HG03460 (cell line): ENCODE measurements at regions not wholly inside any gene's neighbourhood (a gene's known extent, or its start where the extent isn't known, plus 50 kb on each side); places are given as distances from the start of the nearest gene placed in this dataset.

Source experiments
- ATAC-seq: cut with Tn5 transposase; IDR thresholded peaks from one replicate; pipeline ENCODE4 v1.9.1; 2021; ENCODE audit not compliant: unreplicated experiment

DNA sequence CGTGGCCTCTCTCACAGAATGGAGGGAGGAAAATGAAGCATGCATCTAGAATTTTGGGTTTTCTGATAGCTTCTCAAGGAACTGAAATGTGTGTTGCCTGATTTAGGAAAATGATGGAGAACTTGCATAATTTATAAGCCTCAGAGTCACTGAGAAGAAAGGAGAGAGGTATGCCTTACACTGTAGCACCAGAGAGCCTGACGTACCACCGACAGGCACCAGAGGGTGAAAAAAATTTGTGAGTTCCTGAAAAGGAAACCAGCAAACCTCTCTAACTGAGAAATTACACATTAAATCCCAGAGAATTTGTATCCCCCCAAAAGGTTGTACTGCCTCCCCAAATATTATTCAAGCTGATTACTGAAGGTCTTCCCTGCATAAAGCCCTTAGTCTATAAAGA is 915.3 kb upstream of the SLITRK6 start:
- no peak for ATAC-seq

GRCh38 chr13:86725105-86725504 is 925.9 kb upstream of the SLITRK6 start:
- ATAC-seq = no peak

DNA sequence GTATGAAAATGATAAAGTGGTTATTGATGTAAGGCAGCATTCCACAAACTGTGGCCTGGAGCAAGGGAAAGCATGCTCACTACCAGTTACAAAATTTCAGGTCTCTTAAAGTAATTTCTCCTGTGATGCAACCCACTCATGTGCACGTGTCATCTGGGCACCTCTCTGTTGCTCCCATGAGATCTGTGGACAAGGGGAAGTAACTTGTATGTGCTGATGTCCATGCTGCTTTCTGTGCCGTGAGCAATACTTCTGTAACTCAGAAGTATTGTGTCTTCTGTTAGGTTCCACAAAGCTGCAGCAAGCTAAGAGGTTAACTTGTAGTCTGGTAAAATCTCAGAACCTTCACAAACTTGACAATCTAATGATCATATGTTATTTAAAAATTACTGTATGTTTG is 930.0 kb upstream of the SLITRK6 start:
- ATAC-seq = no peak

GRCh38 chr13:86731987-86732386 is 932.8 kb upstream of the SLITRK6 start:
- ATAC-seq = no peak

DNA sequence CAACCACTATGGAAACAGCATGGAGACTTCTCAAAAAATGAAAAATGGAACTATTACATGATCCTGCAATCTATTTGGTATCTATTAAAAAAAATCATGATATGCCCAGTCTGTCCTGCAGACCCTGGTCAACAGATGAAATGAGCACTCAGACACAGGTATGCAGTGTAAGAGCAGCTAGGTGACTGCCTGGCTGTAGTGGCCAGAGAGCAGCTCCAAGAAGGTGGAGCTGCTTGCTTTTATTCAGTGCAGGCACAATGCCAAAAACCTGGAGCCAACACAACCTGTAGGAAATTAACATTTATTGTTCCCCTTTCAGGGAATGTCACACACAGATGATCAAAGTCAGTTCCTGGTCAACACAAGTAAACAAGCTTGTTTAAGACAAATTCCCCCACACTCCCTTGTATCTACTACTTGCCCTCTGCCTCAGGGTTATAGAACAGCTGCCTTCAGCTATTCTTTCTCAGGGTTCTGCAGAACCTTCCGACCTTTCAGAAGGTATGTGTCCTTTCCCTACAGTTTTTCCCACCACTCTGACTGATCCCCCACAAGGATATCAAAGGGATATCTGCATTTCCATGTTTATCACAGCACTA is 933.7 kb upstream of the SLITRK5 start:
- ATAC-seq = no peak

DNA sequence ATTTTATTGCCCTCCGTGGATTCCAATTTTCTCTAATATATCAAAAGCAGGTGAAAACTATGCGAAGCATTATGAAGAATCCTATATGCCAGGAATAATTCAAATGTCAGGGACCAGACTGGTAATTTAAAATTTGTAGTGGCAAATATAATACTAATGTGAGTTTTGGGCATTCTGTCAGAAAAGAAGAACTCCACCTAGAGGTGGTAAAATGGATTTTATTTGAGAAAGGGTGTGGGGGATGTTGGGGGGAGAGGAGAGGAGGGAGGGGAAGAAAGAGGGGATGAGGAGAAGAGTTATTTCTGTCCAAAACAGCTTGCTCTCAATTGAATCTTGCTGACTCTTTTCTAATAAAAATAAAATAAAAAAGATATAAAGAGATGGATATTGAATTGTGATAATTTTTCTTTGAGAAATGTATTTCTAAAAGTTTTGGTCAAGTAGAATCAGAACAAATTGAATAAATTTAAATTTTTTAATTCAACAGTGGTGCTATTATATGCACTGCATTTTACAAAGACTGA is 929.3 kb upstream of the SLITRK5 start:
- ATAC-seq = no peak

GRCh38 chr13:86757236-86757978 is 913.8 kb upstream of the SLITRK5 start:
- ATAC-seq = no peak

- no peak for ATAC-seq
Observed at GRCh38 chr13:86758116-86758515, 913.1 kb upstream of the SLITRK5 start.

DNA sequence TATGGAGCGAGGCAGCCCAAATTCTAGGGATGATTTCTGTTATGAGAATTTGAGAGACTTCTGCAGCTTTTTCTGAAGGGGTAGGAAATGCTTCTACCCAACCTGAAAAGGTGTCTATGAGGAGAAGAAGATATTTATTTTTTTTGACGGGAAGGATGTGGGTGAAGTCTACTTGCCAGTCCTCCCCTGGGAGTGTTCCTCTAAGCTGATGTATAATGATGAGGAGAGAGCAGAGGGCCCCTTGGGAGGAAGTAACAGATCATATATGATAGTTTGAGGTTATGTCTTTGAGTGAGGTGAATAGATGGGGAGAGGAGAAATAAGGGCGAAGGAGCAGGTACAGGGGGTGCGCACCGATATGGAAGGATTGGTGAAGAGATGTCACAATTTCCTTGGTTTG is 910.6 kb upstream of the SLITRK5 start:
- ATAC-seq = no peak

DNA sequence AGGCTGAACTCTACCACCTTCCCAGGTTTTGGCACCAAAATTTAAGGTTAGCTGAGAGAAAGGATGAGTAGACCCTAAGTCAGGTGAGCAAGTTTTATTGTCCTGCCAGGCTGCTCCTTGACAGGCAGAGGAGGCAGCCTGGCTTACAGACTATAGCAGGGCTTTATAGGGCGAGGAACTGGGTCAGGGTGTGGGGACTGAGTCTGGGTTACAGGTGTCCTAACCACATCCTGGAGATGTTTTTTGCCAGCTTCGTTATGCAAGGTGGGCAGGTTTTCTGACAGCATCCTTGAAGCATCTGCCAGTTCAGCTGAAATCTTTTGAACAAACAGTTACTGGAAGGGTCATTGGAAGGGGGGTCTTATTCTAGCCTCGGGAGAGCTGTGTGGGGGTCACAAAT is 905.7 kb upstream of the SLITRK5 start:
- no peak for ATAC-seq

- ATAC-seq = no peak
Observed at GRCh38 chr13:86788616-86789015, 882.6 kb upstream of the SLITRK5 start.

DNA sequence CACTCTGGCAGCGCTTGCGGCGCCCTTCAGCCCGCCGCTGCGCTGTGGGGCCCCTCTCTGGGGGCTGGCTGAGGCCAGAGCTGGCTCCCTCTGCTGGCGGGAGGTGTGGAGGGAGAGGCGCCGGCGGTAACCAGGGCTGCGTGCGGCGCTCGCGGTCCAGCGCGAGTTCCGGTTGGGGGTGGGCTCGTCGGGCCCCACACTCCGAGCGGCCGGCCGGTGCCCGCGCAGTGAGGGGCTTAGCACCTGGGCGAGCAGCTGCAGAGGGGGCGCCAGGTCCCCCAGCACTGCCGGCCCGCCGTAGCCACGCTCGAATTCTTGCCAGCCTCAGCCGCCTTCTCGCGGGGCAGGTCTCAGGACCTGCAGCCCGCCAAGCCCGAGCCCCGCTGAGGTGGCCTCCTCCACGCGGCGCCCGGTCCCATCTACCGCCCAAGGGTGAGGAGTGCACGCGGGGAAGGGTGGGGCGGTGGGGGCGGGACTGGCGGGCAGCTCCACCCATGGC is 879.0 kb upstream of the SLITRK5 start:
- no peak for ATAC-seq

DNA sequence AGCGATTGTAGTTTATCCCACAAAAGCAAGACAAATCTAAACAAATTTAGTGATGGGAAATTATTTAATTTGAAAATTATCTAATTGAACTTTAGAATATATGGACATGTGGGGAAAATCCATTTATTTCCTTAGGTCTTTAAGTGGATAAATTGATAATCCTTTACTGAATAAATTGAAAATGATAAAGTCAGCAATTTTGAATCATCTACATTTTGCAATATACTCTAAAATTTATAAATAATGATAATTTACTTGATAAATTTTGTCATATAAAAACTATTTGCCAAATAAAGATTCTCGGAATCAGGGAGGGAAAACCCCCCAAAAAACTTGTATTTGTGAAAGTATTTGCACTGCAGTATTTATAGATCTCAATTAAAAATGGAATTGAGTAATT is 875.3 kb upstream of the SLITRK5 start:
- no peak for ATAC-seq

DNA sequence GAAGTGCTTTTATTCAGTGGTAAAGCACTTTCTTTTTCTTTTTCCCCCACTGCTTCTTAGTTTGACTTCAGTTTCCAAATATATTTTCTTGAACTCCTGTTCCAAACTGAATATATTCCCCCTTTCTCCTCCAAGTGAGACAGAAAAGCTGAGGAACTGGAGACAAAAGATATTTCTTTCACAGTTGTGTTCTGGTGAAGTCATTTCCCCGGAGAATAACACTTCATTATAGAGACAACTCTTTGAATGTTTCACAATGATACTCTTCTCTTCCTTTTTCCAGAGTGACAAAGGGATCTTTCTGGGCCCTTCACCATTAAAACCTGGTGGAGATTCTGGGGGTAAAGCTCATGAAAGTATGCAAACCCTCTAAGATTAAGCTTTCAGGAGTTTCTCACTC is 860.8 kb upstream of the SLITRK5 start:
- no peak for ATAC-seq

DNA sequence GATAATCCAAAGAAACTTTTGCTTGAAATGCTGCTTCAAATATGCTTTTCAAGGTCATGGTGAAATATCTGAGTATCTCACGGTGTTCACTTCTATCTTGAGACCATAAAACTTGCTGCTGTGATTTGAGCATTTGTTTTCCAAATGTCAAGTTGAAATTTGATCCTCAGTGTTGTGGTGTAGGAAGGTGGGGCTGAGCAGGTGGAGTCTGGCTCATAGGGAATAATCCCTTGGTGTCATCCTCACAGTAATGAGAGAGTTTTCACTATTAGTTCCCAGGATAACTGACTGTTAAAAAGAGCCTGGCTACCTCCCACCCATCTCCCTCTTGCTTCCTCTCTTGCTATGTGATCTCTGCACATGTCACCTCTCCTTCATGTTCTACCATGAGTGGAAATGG is 858.0 kb upstream of the SLITRK5 start:
- ATAC-seq = no peak

DNA sequence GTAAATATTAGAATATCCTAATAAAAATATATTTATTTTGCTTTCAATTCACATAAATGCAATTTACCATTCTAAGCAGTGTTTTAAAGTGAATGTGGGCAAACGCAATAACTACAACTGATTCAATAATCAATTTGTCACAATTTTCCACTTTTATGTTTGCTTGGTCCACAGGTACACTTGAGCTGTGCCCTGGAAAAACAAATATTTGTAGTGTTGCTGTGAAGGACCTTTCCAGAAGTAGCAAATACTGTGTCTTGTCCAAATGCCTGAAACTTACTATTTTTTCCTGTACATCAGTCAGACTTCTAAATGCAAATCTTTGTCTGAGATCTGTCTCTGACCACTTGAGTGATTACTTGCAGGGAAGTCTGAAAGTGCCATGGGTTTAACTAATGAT is 845.8 kb upstream of the SLITRK5 start:
- no peak for ATAC-seq

DNA sequence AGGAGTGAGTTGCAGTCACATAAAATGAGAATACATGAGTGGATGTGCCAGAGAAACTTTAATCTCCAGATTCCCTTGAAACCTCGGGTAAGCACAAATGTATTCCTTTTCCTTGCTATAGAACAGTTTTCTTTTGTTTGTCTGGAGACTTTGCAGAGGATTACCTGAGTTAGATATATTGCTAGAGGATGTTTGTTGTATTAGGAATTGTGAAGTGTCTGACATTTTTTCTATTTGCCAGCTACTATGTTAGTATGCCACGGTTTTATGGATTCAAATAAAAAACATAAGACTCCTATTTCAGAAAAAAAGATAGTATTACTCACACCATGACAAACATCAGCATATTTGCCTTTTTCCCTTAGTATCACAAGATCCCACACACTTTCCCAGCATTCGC is 844.9 kb upstream of the SLITRK5 start:
- ATAC-seq = no peak

GRCh38 chr13:86830046-86830445 is 841.1 kb upstream of the SLITRK5 start:
- ATAC-seq = no peak

DNA sequence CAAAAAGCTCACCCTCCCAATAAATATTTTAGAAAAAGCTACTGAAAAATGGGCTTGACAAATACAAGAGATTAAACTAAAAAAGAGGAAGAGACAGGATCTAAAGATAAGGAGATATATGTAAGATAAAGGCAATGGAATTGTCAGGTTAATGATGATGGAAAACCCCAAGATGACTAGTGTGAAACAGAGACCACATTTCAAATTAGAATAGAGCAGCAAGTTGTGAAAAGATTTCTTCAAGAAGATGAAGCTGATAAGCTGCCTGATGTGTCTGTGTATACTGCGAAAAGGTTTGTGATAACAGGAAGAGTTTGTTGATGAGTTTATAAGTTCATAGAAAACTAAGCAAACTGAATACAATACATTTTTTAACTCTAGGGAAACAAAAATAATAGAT is 840.1 kb upstream of the SLITRK5 start:
- ATAC-seq = no peak

- no peak for ATAC-seq
Observed at GRCh38 chr13:86838411-86839120, 832.6 kb upstream of the SLITRK5 start.

DNA sequence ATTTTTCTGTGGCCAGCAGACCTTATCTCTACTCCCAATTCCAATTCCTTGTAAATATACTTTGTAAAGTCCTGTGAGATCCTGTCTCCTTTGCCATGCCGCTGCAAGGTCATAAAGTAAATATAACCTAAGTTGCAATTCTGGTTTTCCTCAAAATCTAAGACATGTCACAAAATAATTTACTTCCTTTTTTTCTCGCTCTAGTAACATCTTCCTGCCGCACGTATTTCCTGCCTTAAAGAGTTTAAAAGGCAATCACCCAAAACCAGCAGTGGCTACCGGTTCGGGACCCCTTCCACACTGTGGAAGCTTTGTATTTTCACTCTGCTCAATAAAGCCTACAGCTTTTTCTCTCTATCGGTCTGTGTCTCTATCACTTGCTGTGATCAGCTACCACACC is 832.0 kb upstream of the SLITRK5 start:
- no peak for ATAC-seq
